Endothelial cell of umbilical vein (primary cell): ENCODE measurements at regions not wholly inside any gene's neighbourhood (a gene's known extent, or its start where the extent isn't known, plus 50 kb on each side); places are given as distances from the start of the nearest gene placed in this dataset.

Experiments used
- BruUV-seq: library from RNA; stranded (reverse); fragments of 400-500 nt; replicated peaks from 2 replicates; lab custom pipeline; 2021; lab: Mats Ljungman, UMichigan
- CTCF ChIA-PET: fragments of 300-600, 350-600 bp; sonication (Branson Sonifier 250); formaldehyde crosslinking; loops from one replicate; lab custom pipeline; 2021; ENCODE audit warnings: antibody characterized with exemption, inconsistent platforms; lab: Charles Lee
- POLR2A ChIA-PET: fragments of 300-600, 350-600 bp; sonication (Branson Sonifier 250); formaldehyde crosslinking; loops from one replicate; lab custom pipeline; 2021; ENCODE audit warnings: antibody characterized with exemption, inconsistent platforms; lab: Charles Lee
- DNase-seq: peaks from one replicate; pipeline ENCODE4 v3.0.0-alpha.2; 2011; ENCODE audit warnings: low read depth, low spot score
- FAIRE-seq: peaks from 2 replicates; lab custom pipeline; 2011; peaks lifted over from hg19 to GRCh38; lab: Jason Lieb, UNC
- H2AFZ ChIP-seq: 2 replicates; pipeline ENCODE4 v1.6.0; 2012; ENCODE audit warnings: low read depth, low read length, control low read depth, inconsistent platforms
- H3K27ac ChIP-seq: 2 replicates; pipeline ENCODE4 v1.5.1; 2011; ENCODE audit warnings: low read depth, mild to moderate bottlenecking, control low read depth, low read length, moderate library complexity; ENCODE audit not compliant: insufficient read depth
- H3K27me3 ChIP-seq, 2 experiments: 2 replicates each; pipeline versions ENCODE4 v1.6.0 to v1.6.1; 2011; ENCODE audit warnings: low read length in 2 of 2, mixed read lengths in 1 of 2; ENCODE audit not compliant: control insufficient read depth in 2 of 2, insufficient read depth in 2 of 2
- H3K36me3 ChIP-seq, 2 experiments: 2 replicates in 1 of 2; 3 replicates in 1 of 2; pipeline ENCODE4 v1.5.1; 2011; ENCODE audit warnings: low read length in 2 of 2, mild to moderate bottlenecking in 1 of 2, moderate library complexity in 1 of 2; ENCODE audit not compliant: control insufficient read depth in 2 of 2, insufficient read depth in 2 of 2; ENCODE audit errors: extremely low read depth in 1 of 2
- H3K4me1 ChIP-seq: 3 replicates; pipeline ENCODE4 v1.5.1; 2011; ENCODE audit warnings: mild to moderate bottlenecking, low read length; ENCODE audit not compliant: control insufficient read depth, insufficient read depth; ENCODE audit errors: extremely low read depth
- H3K4me2 ChIP-seq: 2 replicates; pipeline ENCODE4 v1.6.1; 2011; ENCODE audit warnings: low read length, control low read depth, mixed read lengths; ENCODE audit not compliant: insufficient read depth
- H3K4me3 ChIP-seq, 3 experiments: fragments of 200-600 bp in 1 of 3; sonication (generic), shearing (Covaris generic) in 1 of 3; replicated peaks in 1 of 3; 2 replicates each; pipeline ENCODE4 v1.5.1; 2011 to 2016; ENCODE audit warnings: control low read depth in 3 of 3, low read length in 3 of 3, mild to moderate bottlenecking in 2 of 3, inconsistent platforms in 1 of 3, low read depth in 1 of 3, moderate library complexity in 1 of 3; ENCODE audit not compliant: insufficient read depth in 1 of 3
- H3K79me2 ChIP-seq: 2 replicates; pipeline ENCODE4 v1.6.0; 2012; ENCODE audit warnings: low read length, inconsistent platforms; ENCODE audit not compliant: control insufficient read depth, insufficient read depth
- H3K9ac ChIP-seq: replicated peaks from 2 replicates; pipeline ENCODE3; 2011; ENCODE audit warnings: low read length, control low read depth; ENCODE audit not compliant: insufficient read depth; ENCODE audit errors: extremely low read depth
- H3K9me1 ChIP-seq: replicated peaks from 3 replicates; pipeline ENCODE4 v1.6.0; 2011; ENCODE audit warnings: mild to moderate bottlenecking, low read length; ENCODE audit not compliant: control insufficient read depth, insufficient read depth; ENCODE audit errors: extremely low read depth
- H3K9me3 ChIP-seq: replicated peaks from 2 replicates; pipeline ENCODE4 v1.5.1; 2012; ENCODE audit warnings: low read length, inconsistent platforms; ENCODE audit not compliant: control insufficient read depth, insufficient read depth
- H4K20me1 ChIP-seq: replicated peaks from 2 replicates; pipeline ENCODE3; 2011; ENCODE audit warnings: mild to moderate bottlenecking, low read length; ENCODE audit not compliant: control insufficient read depth, insufficient read depth; ENCODE audit errors: extremely low read depth
- EZH2 ChIP-seq: IDR thresholded peaks from 2 replicates; pipeline ENCODE4 v1.6.1; 2012; ENCODE audit warnings: borderline replicate concordance, low read depth, mild to moderate bottlenecking, moderate library complexity, low read length, inconsistent platforms; ENCODE audit not compliant: severe bottlenecking
- FOS ChIP-seq: IDR thresholded peaks from 2 replicates; pipeline ENCODE4 v1.6.1; 2011; ENCODE audit warnings: mild to moderate bottlenecking, low read length, moderate library complexity, borderline replicate concordance; ENCODE audit not compliant: insufficient read depth
- GATA2 ChIP-seq: IDR thresholded peaks from 2 replicates; pipeline ENCODE4 v1.7.0; 2011; ENCODE audit warnings: low read depth, mild to moderate bottlenecking, moderate library complexity, mixed read lengths, low read length; ENCODE audit not compliant: insufficient read length, insufficient read depth
- JUN ChIP-seq: IDR thresholded peaks from 2 replicates; pipeline ENCODE4 v1.6.1; 2011; ENCODE audit warnings: borderline replicate concordance, low read depth; ENCODE audit not compliant: insufficient read length, insufficient read depth
- MYC ChIP-seq: IDR thresholded peaks from one replicate; pipeline ENCODE4 v1.6.1; 2011; ENCODE audit warnings: mild to moderate bottlenecking, low read depth, low read length
- POLR2A ChIP-seq: IDR thresholded peaks from 2 replicates; pipeline ENCODE4 v1.6.1; 2012; ENCODE audit warnings: low read depth, mild to moderate bottlenecking, control low read depth, low read length
- POLR2AphosphoS5 ChIP-seq: IDR thresholded peaks from 2 replicates; pipeline ENCODE4 v1.6.1; 2012; ENCODE audit warnings: low read depth, mild to moderate bottlenecking, control low read depth, low read length, moderate library complexity; ENCODE audit not compliant: insufficient read depth
- dilution Hi-C: fragments of 300-500 bp; cut with MboI; formaldehyde crosslinking; loops from one replicate; pipeline ENCODE4 v1.15.0; 2019; ENCODE audit warnings: low sequenced_read_pairs; ENCODE audit not compliant: extremely low pct_ligation_motif_present
- intact Hi-C: fragments of 100-400 bp; cut with micrococcal nuclease; formaldehyde crosslinking; loops from one replicate; pipeline ENCODE4 v1.10.0; 2022
- TF ChIP-seq, protein P1 (sequence below), 2 donors: IDR thresholded peaks; 1 replicate in 1 of 2; 2 replicates in 1 of 2; pipeline ENCODE4 v1.5.1; 2011; ENCODE audit warnings: low read length in 2 of 2, mild to moderate bottlenecking in 2 of 2, moderate library complexity in 2 of 2, control low read depth in 1 of 2, inconsistent platforms in 1 of 2, low read depth in 1 of 2; ENCODE audit not compliant: insufficient read depth in 1 of 2; ENCODE audit errors: extremely low read depth in 1 of 2
- TF ChIP-seq, protein P2 (sequence below): IDR thresholded peaks from 2 replicates; pipeline ENCODE4 v1.6.1; 2011; ENCODE audit not compliant: insufficient read depth, insufficient read length

DNA sequence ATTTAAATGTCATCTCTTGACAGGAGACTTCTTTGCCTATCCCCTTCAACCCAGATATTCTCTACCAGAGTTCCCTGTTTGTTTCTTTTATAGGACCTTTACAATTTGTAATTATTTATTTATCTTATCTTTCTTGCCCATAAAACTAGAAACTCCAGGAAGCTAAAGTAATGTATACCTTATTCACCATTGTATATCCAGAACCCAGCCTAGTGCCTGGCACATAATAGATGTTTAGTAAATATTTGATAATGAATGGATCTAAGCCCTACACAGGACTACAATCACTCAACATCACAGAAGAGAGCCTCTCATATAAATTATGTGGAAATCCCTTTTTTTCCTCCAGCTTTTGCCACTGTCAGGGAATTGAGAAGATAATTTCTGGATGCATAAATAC lies 125.6 kb upstream of the CNOT2 start:
- Histone ChIP-seq H3K36me3 (no peaks in the 10 kb centered on the region), H3K9ac (no peak overlapping the region), H3K9me3 (no peaks in the 10 kb centered on the region), H3K79me2 (no peaks in the 10 kb centered on the region), H3K27me3 (peaks cover 0 to 3% of the 10 kb centered on the region in 2 experiments), H4K20me1 (no peaks in the 10 kb centered on the region), H3K4me1 (no peaks in the 10 kb centered on the region), H3K4me3 (no peak overlapping the region), H3K27ac (no peak overlapping the region), H3K4me2 (no peak overlapping the region), H2AFZ (no peak overlapping the region), H3K9me1 (no peaks in the 10 kb centered on the region)
- ChIA-PET POLR2A (no interaction called here), CTCF (no interaction called here)
- no peak for DNase-seq
- no TSS peak for BruUV-seq
- dilution Hi-C loops: no loop called here
- no peak for FAIRE-seq
- intact Hi-C loops: no loop called here
- TF ChIP-seq FOS (no peak), GATA2 (no peak), POLR2AphosphoS5 (no peak), MYC (no peak), JUN (no peak), EZH2 (no peak), POLR2A (no peak)
- TF ChIP-seq, protein P1, sequence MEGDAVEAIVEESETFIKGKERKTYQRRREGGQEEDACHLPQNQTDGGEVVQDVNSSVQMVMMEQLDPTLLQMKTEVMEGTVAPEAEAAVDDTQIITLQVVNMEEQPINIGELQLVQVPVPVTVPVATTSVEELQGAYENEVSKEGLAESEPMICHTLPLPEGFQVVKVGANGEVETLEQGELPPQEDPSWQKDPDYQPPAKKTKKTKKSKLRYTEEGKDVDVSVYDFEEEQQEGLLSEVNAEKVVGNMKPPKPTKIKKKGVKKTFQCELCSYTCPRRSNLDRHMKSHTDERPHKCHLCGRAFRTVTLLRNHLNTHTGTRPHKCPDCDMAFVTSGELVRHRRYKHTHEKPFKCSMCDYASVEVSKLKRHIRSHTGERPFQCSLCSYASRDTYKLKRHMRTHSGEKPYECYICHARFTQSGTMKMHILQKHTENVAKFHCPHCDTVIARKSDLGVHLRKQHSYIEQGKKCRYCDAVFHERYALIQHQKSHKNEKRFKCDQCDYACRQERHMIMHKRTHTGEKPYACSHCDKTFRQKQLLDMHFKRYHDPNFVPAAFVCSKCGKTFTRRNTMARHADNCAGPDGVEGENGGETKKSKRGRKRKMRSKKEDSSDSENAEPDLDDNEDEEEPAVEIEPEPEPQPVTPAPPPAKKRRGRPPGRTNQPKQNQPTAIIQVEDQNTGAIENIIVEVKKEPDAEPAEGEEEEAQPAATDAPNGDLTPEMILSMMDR (IDR thresholded peaks at IDR 0.05; ENCODE audit: extremely low read depth in 1 of 2, insufficient read depth in 1 of 2, low read depth in 1 of 2, low read length in 2 of 2): no peak
- TF ChIP-seq, protein P2, sequence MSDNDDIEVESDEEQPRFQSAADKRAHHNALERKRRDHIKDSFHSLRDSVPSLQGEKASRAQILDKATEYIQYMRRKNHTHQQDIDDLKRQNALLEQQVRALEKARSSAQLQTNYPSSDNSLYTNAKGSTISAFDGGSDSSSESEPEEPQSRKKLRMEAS: no peak
